22Rv1 (cell line): ENCODE measurements at regions not wholly inside any gene's neighbourhood (a gene's known extent, or its start where the extent isn't known, plus 50 kb on each side); places are given as distances from the start of the nearest gene placed in this dataset.
A peak's percentile ranks its signal among the peaks of the same experiment; 100 is the strongest.

Source experiments
- H3K27ac ChIP-seq: fragments of 450-650 bp; 2 replicates; pipeline ENCODE4 v1.5.1; 2017
- ZFX ChIP-seq: fragments of 450-650 bp; IDR thresholded peaks from 2 replicates; pipeline ENCODE4 v1.6.1; 2017; ENCODE audit warnings: antibody characterized with exemption, borderline replicate concordance
- TF ChIP-seq, protein P1 (sequence below): fragments of 450-650 bp; IDR thresholded peaks from 2 replicates; pipeline ENCODE4 v1.5.1; 2017; ENCODE audit warnings: mild to moderate bottlenecking

- no peak for TF ChIP-seq ZFX
- TF ChIP-seq, protein P1, sequence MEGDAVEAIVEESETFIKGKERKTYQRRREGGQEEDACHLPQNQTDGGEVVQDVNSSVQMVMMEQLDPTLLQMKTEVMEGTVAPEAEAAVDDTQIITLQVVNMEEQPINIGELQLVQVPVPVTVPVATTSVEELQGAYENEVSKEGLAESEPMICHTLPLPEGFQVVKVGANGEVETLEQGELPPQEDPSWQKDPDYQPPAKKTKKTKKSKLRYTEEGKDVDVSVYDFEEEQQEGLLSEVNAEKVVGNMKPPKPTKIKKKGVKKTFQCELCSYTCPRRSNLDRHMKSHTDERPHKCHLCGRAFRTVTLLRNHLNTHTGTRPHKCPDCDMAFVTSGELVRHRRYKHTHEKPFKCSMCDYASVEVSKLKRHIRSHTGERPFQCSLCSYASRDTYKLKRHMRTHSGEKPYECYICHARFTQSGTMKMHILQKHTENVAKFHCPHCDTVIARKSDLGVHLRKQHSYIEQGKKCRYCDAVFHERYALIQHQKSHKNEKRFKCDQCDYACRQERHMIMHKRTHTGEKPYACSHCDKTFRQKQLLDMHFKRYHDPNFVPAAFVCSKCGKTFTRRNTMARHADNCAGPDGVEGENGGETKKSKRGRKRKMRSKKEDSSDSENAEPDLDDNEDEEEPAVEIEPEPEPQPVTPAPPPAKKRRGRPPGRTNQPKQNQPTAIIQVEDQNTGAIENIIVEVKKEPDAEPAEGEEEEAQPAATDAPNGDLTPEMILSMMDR: peak; percentile 17; the same call in 1 of the 2 replicates
- H3K27ac ChIP-seq: no peak overlapping the region
Measured at GRCh38 chr5:8685704-8686103, 816.8 kb downstream of the MTRR start.

DNA sequence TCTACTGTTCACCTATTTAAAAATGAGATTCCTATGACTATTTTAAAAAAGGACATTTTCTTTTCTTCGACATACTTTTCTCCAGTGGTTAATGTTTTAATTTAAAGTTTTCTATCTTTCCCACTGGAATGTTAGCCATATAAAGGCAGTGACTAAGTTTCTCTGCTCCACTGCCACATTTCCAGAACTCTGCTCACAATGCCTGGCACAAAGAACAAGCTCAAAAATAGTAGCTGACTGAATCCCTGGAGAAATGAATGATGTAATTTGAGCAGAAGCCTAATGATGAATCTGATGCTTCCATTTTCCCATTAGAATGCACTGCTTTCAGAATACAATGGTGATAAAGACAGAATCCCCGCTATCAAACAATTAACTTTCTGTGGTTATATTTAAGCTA, 817.8 kb downstream of the MTRR start:
- TF ChIP-seq ZFX: no peak
- TF ChIP-seq, protein P1: no peak
- no peak overlapping the region for H3K27ac ChIP-seq

DNA sequence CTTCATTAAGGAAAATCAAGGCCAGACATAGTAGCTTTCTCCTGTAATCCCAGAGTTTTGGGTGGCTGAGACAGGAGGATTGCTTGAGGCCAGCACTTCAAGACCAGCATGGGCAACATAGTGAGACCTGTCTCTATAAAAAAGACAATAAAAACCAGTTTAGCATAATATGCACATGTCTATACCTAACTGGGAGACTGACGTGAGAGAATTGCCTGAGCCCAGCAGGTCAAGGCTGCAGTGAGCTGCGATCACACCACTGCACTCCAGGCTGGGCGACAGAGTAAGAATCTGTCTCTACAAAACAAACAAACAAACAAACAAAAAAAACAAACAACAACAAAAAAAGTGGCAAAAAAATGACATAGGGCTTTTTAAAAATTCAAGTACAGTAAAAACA, 820.8 kb downstream of the MTRR start:
- TF ChIP-seq ZFX: no peak
- TF ChIP-seq, protein P1: no peak

DNA sequence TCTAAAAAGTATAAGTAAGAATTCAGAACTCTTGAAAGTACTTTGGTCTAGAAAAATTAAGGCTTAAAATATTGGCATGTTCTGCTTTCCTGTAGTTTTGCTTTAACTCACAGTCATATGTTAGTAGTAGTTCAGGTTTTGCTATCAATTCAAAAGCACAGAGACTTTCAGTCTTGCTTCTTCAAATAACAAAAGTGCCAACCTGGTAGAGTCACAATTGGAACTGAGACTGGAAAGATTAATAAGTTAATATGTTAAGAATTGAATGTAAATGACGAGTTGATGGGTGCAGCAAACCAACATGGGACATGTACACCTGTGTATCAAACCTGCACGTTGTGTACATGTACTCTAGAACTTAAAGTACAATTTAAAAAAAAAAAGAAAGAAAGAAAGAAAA, 822.3 kb downstream of the MTRR start:
- H3K27ac ChIP-seq: no peak overlapping the region
- TF ChIP-seq ZFX: no peak
- TF ChIP-seq, protein P1: no peak

More for the DNA sequence above, 820.8 kb downstream of the MTRR start:
- no peak overlapping the region for H3K27ac ChIP-seq

DNA sequence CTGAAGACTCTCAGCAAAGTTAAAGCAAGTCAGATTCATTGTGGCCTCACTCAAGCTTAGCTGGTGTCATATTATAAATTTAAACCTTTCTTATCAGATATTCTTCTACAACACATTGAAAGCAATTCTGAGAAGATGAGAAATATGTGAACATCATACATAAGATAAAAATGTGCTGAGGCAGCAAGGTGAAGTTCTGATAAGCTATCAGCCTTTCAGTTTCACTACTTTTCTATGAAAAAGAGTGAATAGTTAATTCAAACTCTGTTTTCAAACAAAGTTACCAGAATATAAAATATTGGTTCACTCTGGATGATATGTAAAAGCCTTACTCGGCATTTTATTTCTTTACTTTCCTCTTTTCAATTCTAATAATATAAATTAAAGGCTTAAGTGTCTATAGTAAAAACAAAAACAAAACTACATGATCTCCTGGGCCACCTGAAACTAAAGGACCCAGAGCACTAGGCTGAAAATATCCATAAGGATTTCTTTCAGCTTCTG, 824.4 kb downstream of the MTRR start:
- H3K27ac ChIP-seq: no peak overlapping the region
- no peak for TF ChIP-seq ZFX
- TF ChIP-seq, protein P1: no peak

DNA sequence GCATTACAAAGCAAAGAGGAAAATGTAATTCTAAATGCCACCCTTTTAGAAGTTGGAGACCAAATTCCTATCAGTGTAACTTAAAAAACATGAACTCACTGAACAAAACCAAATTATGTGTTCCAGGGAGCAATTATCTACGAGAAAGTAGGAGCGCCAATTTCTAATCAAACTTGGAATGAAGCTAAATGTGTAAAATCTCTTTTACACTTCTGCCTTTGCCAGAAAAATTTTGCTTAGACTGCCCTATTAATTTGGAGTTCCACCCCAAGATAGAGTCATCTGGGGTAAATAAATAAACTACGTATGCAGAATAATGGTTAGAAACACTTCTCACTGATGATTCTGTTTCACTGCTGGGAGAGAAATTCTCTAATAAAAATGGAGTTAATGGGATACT, 825.6 kb downstream of the MTRR start:
- H3K27ac ChIP-seq: no peak overlapping the region
- TF ChIP-seq, protein P1: no peak
- TF ChIP-seq ZFX: no peak

GRCh38 chr5:8695902-8696845, 827.2 kb downstream of the MTRR start:
- no peak overlapping the region for H3K27ac ChIP-seq
- TF ChIP-seq, protein P1: no peak
- no peak for TF ChIP-seq ZFX
